Body of pancreas (tissue), 4 donors: ENCODE measurements at regions not wholly inside any gene's neighbourhood (a gene's known extent, or its start where the extent isn't known, plus 50 kb on each side); places are given as distances from the start of the nearest gene placed in this dataset.

ENCODE experiments used
- ATAC-seq: fragments of 150-250 bp; one replicate; pipeline ENCODE4 v1.9.1; 2016
- DNase-seq, 4 donors: peaks; one replicate each; pipeline ENCODE4 v3.0.0-alpha.2; 2019
- H3K27ac ChIP-seq, 4 donors: fragments of 200-600 bp; sonication (generic); 1 replicate in 3 of 4; 2 replicates in 1 of 4; pipeline versions ENCODE4 v1.5.1 to v1.6.1; 2016 to 2019; ENCODE audit warnings: mild to moderate bottlenecking in 1 of 4, mixed read lengths in 1 of 4, moderate library complexity in 1 of 4
- H3K27me3 ChIP-seq, 2 donors: fragments of 200-600 bp; sonication (generic); one replicate each; pipeline ENCODE4 v1.6.0; 2016; ENCODE audit warnings: mild to moderate bottlenecking in 1 of 2
- H3K36me3 ChIP-seq, 2 donors: fragments of 200-600 bp; sonication (generic); replicated peaks in 1 of 2; 2 replicates each; pipeline ENCODE4 v1.5.1; 2016; ENCODE audit warnings: low read depth in 2 of 2; ENCODE audit not compliant: insufficient read depth in 1 of 2
- H3K4me1 ChIP-seq: fragments of 200-600 bp; sonication (generic); one replicate; pipeline ENCODE4 v1.6.0; 2016
- H3K4me3 ChIP-seq, 2 donors: fragments of 200-600 bp; sonication (generic); 1 replicate in 1 of 2; 2 replicates in 1 of 2; pipeline ENCODE4 v1.5.1; 2016 to 2019
- H3K9me3 ChIP-seq, 3 donors: fragments of 200-600 bp; sonication (generic); 1 replicate in 2 of 3; 2 replicates in 1 of 3; pipeline ENCODE4 v1.5.1; 2016
- CTCF ChIP-seq, 7 experiments: fragments of 450-650 bp in 4 of 7; fragments of 200-600 bp in 3 of 7; sonication (generic) in 3 of 7; IDR thresholded peaks; one replicate each; pipeline ENCODE4 v1.5.1; 2016 to 2019; ENCODE audit warnings: antibody characterized with exemption in 7 of 7
- POLR2A ChIP-seq, 3 donors: fragments of 450-650 bp; IDR thresholded peaks; one replicate each; pipeline ENCODE4 v1.6.1; 2016; ENCODE audit warnings: antibody characterized with exemption in 3 of 3, mild to moderate bottlenecking in 2 of 3
- WGBS, 2 donors: methylation state at CpG; one replicate each; pipeline ENCODE4 v1.1.5; 2017; 5-methylcytosine and 5-hydroxymethylcytosine counted together
- intact Hi-C: fragments of 100-400 bp; cut with DNase I; formaldehyde crosslinking; loops from one replicate; pipeline ENCODE4 v1.15.1; 2023

DNA sequence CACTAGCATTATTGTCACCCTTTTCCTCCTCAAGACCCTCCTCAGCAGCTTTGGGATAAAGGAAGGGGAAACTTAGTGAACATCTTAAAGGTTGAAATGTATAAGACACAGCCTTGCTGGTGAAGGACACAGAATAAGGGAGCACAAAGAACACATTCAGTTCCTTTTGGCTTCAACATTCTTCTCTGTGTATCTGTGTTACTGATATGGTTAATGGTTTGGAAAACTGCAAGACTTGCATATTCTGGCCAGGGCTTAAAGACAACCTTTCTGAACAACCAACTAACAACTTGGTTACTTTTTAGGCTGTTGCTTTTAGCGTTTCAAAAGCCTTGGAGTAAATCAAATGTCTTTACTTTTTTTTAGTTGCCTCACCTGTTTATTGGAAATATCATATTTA, 680.5 kb downstream of the MECOM start:
- 41 to 57% methylated on average over 1 of the region's 1 CpG for WGBS, 2 donors
- intact Hi-C loops = no loop called here
- DNase-seq (no peak), ATAC-seq (no peak)
- TF ChIP-seq CTCF (IDR thresholded peaks at IDR 0.05) (no peak), POLR2A (IDR thresholded peaks at IDR 0.05) (no peak)
- Histone ChIP-seq H3K4me1 (no peaks in the 10 kb centered on the region), H3K9me3 (no peaks in the 10 kb centered on the region), H3K36me3 (no peaks in the 10 kb centered on the region), H3K27ac (no peak overlapping the region), H3K4me3 (no peak overlapping the region), H3K27me3 (no peaks in the 10 kb centered on the region)

- H3K36me3 ChIP-seq = no peaks in the 10 kb centered on the region
Measured at GRCh38 chr3:168981396-168981795, 682.1 kb downstream of the MECOM start.

DNA sequence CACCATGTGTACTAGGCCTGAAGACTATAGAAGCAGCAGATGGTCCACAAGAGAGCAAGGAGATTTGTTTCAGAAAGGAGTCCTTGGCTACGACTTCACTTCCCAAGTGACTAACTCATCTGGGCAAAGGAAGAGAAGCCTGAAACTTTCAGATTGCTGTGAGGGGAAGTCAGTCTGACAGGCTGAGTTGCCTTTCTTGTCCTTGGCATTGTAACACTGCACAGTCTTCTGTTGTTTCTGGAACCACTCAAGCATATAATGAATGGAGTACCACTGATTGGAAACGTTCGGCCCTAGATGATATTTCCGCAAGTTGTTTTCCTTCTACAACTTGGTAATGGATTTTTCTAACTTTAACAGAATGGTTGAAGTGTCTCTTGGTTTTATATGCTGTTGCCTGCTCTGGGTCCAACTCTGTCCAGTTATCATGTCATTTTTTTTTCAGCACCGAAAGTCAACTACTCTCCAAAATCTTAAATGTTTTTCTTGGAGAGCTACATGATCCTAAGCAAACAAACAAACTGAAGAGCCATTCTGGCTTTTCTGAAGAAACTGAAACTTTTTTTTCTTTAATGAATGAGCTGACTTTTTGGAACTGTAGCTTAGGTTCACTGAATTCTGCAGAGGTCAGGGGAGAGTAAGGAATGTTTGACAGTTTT, 685.7 kb downstream of the MECOM start:
- DNase-seq (no peak), ATAC-seq (no peak)
- Histone ChIP-seq H3K27ac (no peak overlapping the region), H3K4me1 (no peaks in the 10 kb centered on the region), H3K36me3 (no peaks in the 10 kb centered on the region), H3K27me3 (no peaks in the 10 kb centered on the region), H3K9me3 (no peaks in the 10 kb centered on the region), H3K4me3 (no peak overlapping the region)
- no peak for TF ChIP-seq POLR2A (IDR thresholded peaks at IDR 0.05)
- TF ChIP-seq CTCF (IDR thresholded peaks at IDR 0.05) = no peak
- intact Hi-C loops = no loop called here
- WGBS, 2 donors = 69 to 75% methylated on average over 5 of the region's 5 CpGs

More at GRCh38 chr3:168981396-168981795, 682.1 kb downstream of the MECOM start:
- TF ChIP-seq CTCF (IDR thresholded peaks at IDR 0.05) (no peak), POLR2A (IDR thresholded peaks at IDR 0.05) (no peak)
- H3K27ac ChIP-seq = no peak overlapping the region
- intact Hi-C loops = no loop called here
- H3K9me3 ChIP-seq = no peaks in the 10 kb centered on the region
- no peak overlapping the region for H3K4me3 ChIP-seq
- DNase-seq = no peak
- ATAC-seq = no peak
- no peaks in the 10 kb centered on the region for H3K4me1 ChIP-seq
- WGBS, 2 donors = 86 to 88% methylated on average over 4 of the region's 4 CpGs
- no peaks in the 10 kb centered on the region for H3K27me3 ChIP-seq

- no peaks in the 10 kb centered on the region for H3K27me3 ChIP-seq
- ATAC-seq (no peak), DNase-seq (no peak)
- no peaks in the 10 kb centered on the region for H3K36me3 ChIP-seq
- 63 to 65% methylated on average over 2 of the region's 2 CpGs for WGBS, 2 donors
- intact Hi-C loops = no loop called here
- H3K9me3 ChIP-seq = no peaks in the 10 kb centered on the region
- H3K4me3 ChIP-seq = no peak overlapping the region
- no peak overlapping the region for H3K27ac ChIP-seq
- no peak for TF ChIP-seq POLR2A (IDR thresholded peaks at IDR 0.05)
- no peak for TF ChIP-seq CTCF (IDR thresholded peaks at IDR 0.05)
- H3K4me1 ChIP-seq = no peaks in the 10 kb centered on the region
Measured at GRCh38 chr3:168976969-168977368, 686.5 kb downstream of the MECOM start.

GRCh38 chr3:168975576-168975975, 687.9 kb downstream of the MECOM start:
- H3K27ac ChIP-seq = no peak overlapping the region
- H3K36me3 ChIP-seq = no peaks in the 10 kb centered on the region
- intact Hi-C loops = no loop called here
- H3K27me3 ChIP-seq = no peaks in the 10 kb centered on the region
- WGBS, 2 donors = 71 to 77% methylated on average over 1 of the region's 1 CpG
- DNase-seq (no peak), ATAC-seq (no peak)
- no peaks in the 10 kb centered on the region for H3K4me1 ChIP-seq
- no peaks in the 10 kb centered on the region for H3K9me3 ChIP-seq
- TF ChIP-seq CTCF (IDR thresholded peaks at IDR 0.05) = no peak
- no peak for TF ChIP-seq POLR2A (IDR thresholded peaks at IDR 0.05)
- H3K4me3 ChIP-seq = no peak overlapping the region
